Testis (tissue), 2 donors: ENCODE measurements at regions not wholly inside any gene's neighbourhood (a gene's known extent, or its start where the extent isn't known, plus 50 kb on each side); places are given as distances from the start of the nearest gene placed in this dataset.

ENCODE experiments used
- CTCF ChIP-seq, 3 experiments: fragments of 450-650 bp in 2 of 3; fragments of 200-600 bp in 1 of 3; sonication (generic) in 1 of 3; IDR thresholded peaks; one replicate each; pipeline ENCODE4 v1.5.1; 2016 to 2019; ENCODE audit warnings: antibody characterized with exemption in 3 of 3, mild to moderate bottlenecking in 2 of 3, moderate library complexity in 1 of 3
- POLR2A ChIP-seq: fragments of 450-650 bp; IDR thresholded peaks from one replicate; pipeline ENCODE4 v1.6.1; 2017; ENCODE audit warnings: antibody characterized with exemption, mild to moderate bottlenecking, moderate library complexity

- TF ChIP-seq POLR2A: no peak
- no peak for TF ChIP-seq CTCF (IDR thresholded peaks at IDR 0.05)
Observed at GRCh38 chr5:4970171-4970570, 170.0 kb upstream of the ADAMTS16 start.
